Lung (tissue), 11 donors: ENCODE measurements at regions not wholly inside any gene's neighbourhood (a gene's known extent, or its start where the extent isn't known, plus 50 kb on each side); places are given as distances from the start of the nearest gene placed in this dataset.

Source experiments
- ATAC-seq: fragments of 200-7000 bp; cut with Tn5 transposase; one replicate; pipeline ENCODE4 v1.9.1; 2020; ENCODE audit warnings: moderate number of reproducible peaks; ENCODE audit not compliant: insufficient read depth, low FRiP score
- DNase-seq, 3 donors: peaks; one replicate each; pipeline ENCODE4 v3.0.0-alpha.2; 2013 to 2017
- H3K27ac ChIP-seq, 2 donors: one replicate each; pipeline ENCODE4 v1.5.1; 2013; ENCODE audit warnings: mild to moderate bottlenecking in 2 of 2, moderate library complexity in 2 of 2, control low read depth in 1 of 2, inconsistent platforms in 1 of 2, low read depth in 1 of 2, low read length in 1 of 2
- H3K27me3 ChIP-seq, 3 donors: one replicate each; pipeline ENCODE4 v1.5.1; 2013; ENCODE audit warnings: low read length in 2 of 3; ENCODE audit not compliant: control insufficient read depth in 3 of 3, insufficient read depth in 3 of 3
- H3K36me3 ChIP-seq, 4 donors: one replicate each; pipeline ENCODE4 v1.5.1; 2013; ENCODE audit warnings: low read length in 4 of 4, mild to moderate bottlenecking in 1 of 4, moderate library complexity in 1 of 4; ENCODE audit not compliant: control insufficient read depth in 4 of 4, insufficient read depth in 4 of 4
- H3K4me1 ChIP-seq, 5 donors: one replicate each; pipeline ENCODE4 v1.5.1; 2013; ENCODE audit warnings: low read length in 5 of 5, mild to moderate bottlenecking in 2 of 5, moderate library complexity in 1 of 5; ENCODE audit not compliant: control insufficient read depth in 5 of 5, insufficient read depth in 5 of 5
- H3K4me3 ChIP-seq: one replicate; pipeline ENCODE4 v1.5.1; 2013; ENCODE audit warnings: mild to moderate bottlenecking, control low read depth, moderate library complexity
- H3K9ac ChIP-seq, 2 donors: one replicate each; pipeline ENCODE4 v1.5.1; 2013; ENCODE audit warnings: low read length in 2 of 2, control low read depth in 1 of 2; ENCODE audit not compliant: insufficient read depth in 1 of 2
- H3K9me3 ChIP-seq, 4 donors: one replicate each; pipeline ENCODE4 v1.5.1; 2013; ENCODE audit warnings: low read length in 3 of 4, mild to moderate bottlenecking in 1 of 4, moderate library complexity in 1 of 4; ENCODE audit not compliant: control insufficient read depth in 4 of 4, insufficient read depth in 3 of 4
- WGBS, 2 donors: extraction: QIAGEN DNeasy Blood & Tissue Kit; methylation state at CpG; one replicate each; pipeline ENCODE4 v1.1.7; 2013; 5-methylcytosine and 5-hydroxymethylcytosine counted together
- TF ChIP-seq, protein P1 (sequence below): IDR thresholded peaks from 2 replicates; pipeline ENCODE4 v1.5.1; 2012; ENCODE audit warnings: mild to moderate bottlenecking; ENCODE audit errors: control extremely low read depth, extremely low read depth
- donor health status: control.
- donor health status: control.
- donor health status: Bipolar disorder and iron deficiency.
- donor health status: healthy.
- donor health status: DM: yes; HTN: yes; CAD: no.

DNA sequence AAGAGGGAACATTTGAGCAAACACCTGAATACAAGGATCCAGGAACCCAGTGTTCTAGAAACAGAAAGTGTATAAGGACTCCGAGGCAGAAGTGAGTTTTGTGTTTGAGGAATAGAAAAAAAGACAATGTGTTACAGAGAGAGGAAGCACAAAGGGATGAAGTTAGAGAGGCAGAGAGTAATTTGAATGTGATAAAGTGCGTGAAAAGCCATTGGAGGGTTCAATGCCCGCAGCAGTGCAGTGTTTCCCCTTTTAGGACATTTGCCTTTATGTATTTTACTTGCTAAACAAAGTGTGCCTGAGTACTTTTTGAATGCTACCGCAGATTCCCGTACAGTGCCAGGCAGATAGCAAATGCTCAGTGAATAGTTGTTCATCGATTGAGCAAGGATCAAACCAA lies 508.5 kb downstream of the RAB38 start:
- WGBS, 2 donors: 83 to 84% methylated on average over 6 of the region's 6 CpGs
- Histone ChIP-seq H3K4me1 (no peaks in the 10 kb centered on the region), H3K27ac (no peak overlapping the region), H3K36me3 (no peaks in the 10 kb centered on the region), H3K27me3 (no peaks in the 10 kb centered on the region), H3K9ac (no peak overlapping the region), H3K4me3 (no peak overlapping the region), H3K9me3 (no peaks in the 10 kb centered on the region)
- ATAC-seq: no peak
- no peak for DNase-seq
- TF ChIP-seq, protein P1, sequence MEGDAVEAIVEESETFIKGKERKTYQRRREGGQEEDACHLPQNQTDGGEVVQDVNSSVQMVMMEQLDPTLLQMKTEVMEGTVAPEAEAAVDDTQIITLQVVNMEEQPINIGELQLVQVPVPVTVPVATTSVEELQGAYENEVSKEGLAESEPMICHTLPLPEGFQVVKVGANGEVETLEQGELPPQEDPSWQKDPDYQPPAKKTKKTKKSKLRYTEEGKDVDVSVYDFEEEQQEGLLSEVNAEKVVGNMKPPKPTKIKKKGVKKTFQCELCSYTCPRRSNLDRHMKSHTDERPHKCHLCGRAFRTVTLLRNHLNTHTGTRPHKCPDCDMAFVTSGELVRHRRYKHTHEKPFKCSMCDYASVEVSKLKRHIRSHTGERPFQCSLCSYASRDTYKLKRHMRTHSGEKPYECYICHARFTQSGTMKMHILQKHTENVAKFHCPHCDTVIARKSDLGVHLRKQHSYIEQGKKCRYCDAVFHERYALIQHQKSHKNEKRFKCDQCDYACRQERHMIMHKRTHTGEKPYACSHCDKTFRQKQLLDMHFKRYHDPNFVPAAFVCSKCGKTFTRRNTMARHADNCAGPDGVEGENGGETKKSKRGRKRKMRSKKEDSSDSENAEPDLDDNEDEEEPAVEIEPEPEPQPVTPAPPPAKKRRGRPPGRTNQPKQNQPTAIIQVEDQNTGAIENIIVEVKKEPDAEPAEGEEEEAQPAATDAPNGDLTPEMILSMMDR: no peak

DNA sequence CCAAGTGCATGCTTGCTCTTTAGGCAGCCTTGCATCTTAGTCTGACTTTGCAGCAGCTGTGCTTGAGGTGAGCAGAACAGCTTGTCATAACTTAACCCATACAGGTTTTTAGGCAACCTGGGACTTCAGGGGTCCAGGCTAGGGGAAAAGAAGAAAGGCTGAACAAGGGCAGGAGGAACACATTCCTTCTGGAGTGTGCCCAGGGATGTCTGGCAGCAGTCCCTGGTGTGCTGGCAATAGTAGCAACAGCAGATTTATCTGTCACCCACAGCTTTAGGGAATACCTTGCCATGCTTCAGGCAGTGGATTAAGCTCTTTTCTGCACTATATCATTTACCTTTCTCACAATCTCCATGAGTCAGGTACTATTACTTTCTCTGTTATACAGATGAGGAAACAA lies 513.0 kb downstream of the RAB38 start:
- Histone ChIP-seq H3K36me3 (no peaks in the 10 kb centered on the region), H3K27me3 (no peaks in the 10 kb centered on the region), H3K9me3 (no peaks in the 10 kb centered on the region), H3K9ac (no peak overlapping the region), H3K4me1 (no peaks in the 10 kb centered on the region), H3K4me3 (no peak overlapping the region), H3K27ac (no peak overlapping the region)
- ATAC-seq (no peak), DNase-seq (no peak)
- TF ChIP-seq, protein P1: no peak

DNA sequence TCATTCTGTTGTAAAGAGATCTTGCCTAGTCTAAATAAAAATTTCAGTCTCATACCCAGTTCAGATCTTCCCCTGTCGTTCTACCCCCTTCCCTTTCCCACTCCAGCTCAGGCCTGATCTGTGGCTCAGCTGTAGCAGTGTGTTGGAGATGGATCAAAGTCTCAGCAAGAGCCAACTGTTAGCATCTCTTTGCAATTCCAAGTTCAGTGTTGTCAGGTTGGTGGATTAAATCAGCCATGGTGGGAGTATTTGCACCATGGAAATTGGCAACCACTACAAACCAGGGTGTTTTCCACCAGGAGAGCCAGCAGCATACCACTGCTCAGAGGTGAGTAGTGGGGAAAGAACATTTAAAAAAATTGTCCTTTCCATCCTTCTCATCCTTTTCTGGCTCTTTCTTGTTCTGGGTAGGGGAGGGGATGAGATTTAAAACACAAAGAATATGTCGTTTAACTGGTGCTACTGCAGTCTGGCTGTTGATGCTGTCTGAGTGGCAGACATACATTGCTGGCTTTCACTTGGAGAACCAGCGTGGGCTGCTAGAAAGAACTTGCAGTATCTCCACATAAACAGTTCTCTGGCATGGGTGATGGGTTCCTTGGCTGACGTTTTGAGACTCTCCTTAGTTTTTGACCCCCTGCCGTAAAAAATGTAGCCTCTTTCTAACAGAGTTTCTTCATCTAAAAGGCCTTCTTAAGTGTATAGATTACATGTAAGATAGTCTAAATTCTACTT lies 514.1 kb downstream of the RAB38 start:
- H3K9me3 ChIP-seq: no peaks in the 10 kb centered on the region
- H3K36me3 ChIP-seq: no peaks in the 10 kb centered on the region
- no peak overlapping the region for H3K4me3 ChIP-seq
- DNase-seq (no peak), ATAC-seq (no peak)
- H3K4me1 ChIP-seq: no peaks in the 10 kb centered on the region
- WGBS, 2 donors: 62 to 65% methylated on average over 5 of the region's 5 CpGs
- TF ChIP-seq, protein P1: no peak
- no peak overlapping the region for H3K27ac ChIP-seq
- H3K27me3 ChIP-seq: no peaks in the 10 kb centered on the region
- H3K9ac ChIP-seq: no peak overlapping the region

DNA sequence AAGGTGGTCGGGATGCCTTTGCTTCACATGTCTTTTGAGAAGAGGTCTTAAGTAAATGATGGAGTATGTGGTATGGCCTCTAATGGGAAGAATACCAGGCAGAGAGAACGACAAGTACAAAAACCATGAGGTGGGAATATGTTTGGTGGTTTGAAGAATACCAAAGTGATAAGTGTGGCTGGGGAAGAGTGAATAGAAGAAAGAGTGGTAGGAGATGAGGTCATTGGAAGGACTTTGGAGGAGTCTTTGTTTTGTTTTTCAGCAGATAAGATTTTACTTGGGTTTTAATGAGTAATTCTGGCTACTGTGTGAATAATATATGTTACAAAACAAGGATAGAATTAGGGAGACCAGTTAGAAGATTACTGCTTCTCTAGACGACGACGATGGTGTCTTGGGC lies 515.4 kb downstream of the RAB38 start:
- DNase-seq: no peak
- WGBS, 2 donors: 76 to 90% methylated on average over 5 of the region's 5 CpGs
- Histone ChIP-seq H3K4me1 (no peaks in the 10 kb centered on the region), H3K4me3 (no peak overlapping the region), H3K9me3 (no peaks in the 10 kb centered on the region), H3K27ac (no peak overlapping the region), H3K27me3 (no peaks in the 10 kb centered on the region), H3K36me3 (no peaks in the 10 kb centered on the region), H3K9ac (no peak overlapping the region)
- TF ChIP-seq, protein P1: no peak
- ATAC-seq: no peak
